WTC11 (cell line): ENCODE measurements at regions not wholly inside any gene's neighbourhood (a gene's known extent, or its start where the extent isn't known, plus 50 kb on each side); places are given as distances from the start of the nearest gene placed in this dataset.

Experiments
- ATAC-seq: fragments of 200-7000 bp; cut with Tn5 transposase; 2 replicates; pipeline ENCODE4 v1.10.0; 2021; ENCODE audit warnings: mild to moderate bottlenecking, moderate library complexity
- CTCF ChIA-PET: fragments of 300-600 bp; sonication (Branson Sonifier 250); formaldehyde crosslinking; loops from one replicate; lab custom pipeline; 2021; ENCODE audit warnings: antibody characterized with exemption; lab: Charles Lee
- POLR2A ChIA-PET: fragments of 350-600 bp; sonication (Branson Sonifier 250); formaldehyde crosslinking; loops from one replicate; lab custom pipeline; 2021; ENCODE audit warnings: antibody characterized with exemption; lab: Charles Lee
- DNase-seq: peaks from one replicate; pipeline ENCODE4 v3.0.0; 2021; ENCODE audit warnings: low spot score
- H3K27ac Mint-ChIP-seq: 2 replicates; pipeline ENCODE4 v1.8.0; 2021; ENCODE audit warnings: mixed read lengths
- H3K27me3 Mint-ChIP-seq: 2 replicates; pipeline ENCODE4 v1.8.0; 2021; ENCODE audit warnings: low read depth, mild to moderate bottlenecking, moderate library complexity, mixed read lengths
- H3K36me3 Mint-ChIP-seq: 2 replicates; pipeline ENCODE4 v1.8.0; 2021; ENCODE audit warnings: mixed read lengths
- H3K4me1 Mint-ChIP-seq: 2 replicates; pipeline ENCODE4 v1.8.0; 2022; ENCODE audit warnings: mixed read lengths
- H3K4me3 Mint-ChIP-seq: 2 replicates; pipeline ENCODE4 v1.8.0; 2021; ENCODE audit warnings: mild to moderate bottlenecking, moderate library complexity, mixed read lengths
- H3K9me3 Mint-ChIP-seq: 2 replicates; pipeline ENCODE4 v1.8.0; 2021; ENCODE audit warnings: mixed read lengths
- AFF4 ChIP-seq: sonication (generic); formaldehyde crosslinking; IDR thresholded peaks from 2 replicates; pipeline ENCODE4 v1.8.1; 2023; ENCODE audit warnings: mild to moderate bottlenecking, missing genetic modification reagents, borderline replicate concordance
- ATF1 ChIP-seq: sonication (generic); formaldehyde crosslinking; IDR thresholded peaks from 2 replicates; pipeline ENCODE4 v1.8.1; 2023; ENCODE audit warnings: mild to moderate bottlenecking, moderate library complexity, missing genetic modification reagents
- ATF6 ChIP-seq: sonication (generic); formaldehyde crosslinking; IDR thresholded peaks from 2 replicates; pipeline ENCODE4 v1.8.1; 2023; ENCODE audit warnings: mild to moderate bottlenecking, missing genetic modification reagents
- ELF4 ChIP-seq: sonication (generic); formaldehyde crosslinking; IDR thresholded peaks from 2 replicates; pipeline ENCODE4 v1.8.1; 2022; ENCODE audit warnings: low read depth, mild to moderate bottlenecking, moderate library complexity, missing genetic modification reagents
- EMX1 ChIP-seq: fragments of 250-450 bp; sonication (Bioruptor Pico); IDR thresholded peaks from 2 replicates; pipeline ENCODE4 v1.8.0; 2021; ENCODE audit warnings: mild to moderate bottlenecking
- FOXK1 ChIP-seq: sonication (generic); formaldehyde crosslinking; IDR thresholded peaks from 2 replicates; pipeline ENCODE4 v1.8.0; 2022; ENCODE audit warnings: mild to moderate bottlenecking, moderate library complexity, missing genetic modification reagents
- FOXP1 ChIP-seq: sonication (generic); formaldehyde crosslinking; IDR thresholded peaks from 2 replicates; pipeline ENCODE4 v1.8.0; 2022; ENCODE audit warnings: missing genetic modification reagents, mild to moderate bottlenecking, moderate library complexity, borderline replicate concordance
- IRF2 ChIP-seq: sonication (generic); formaldehyde crosslinking; IDR thresholded peaks from 2 replicates; pipeline ENCODE4 v1.8.0; 2022; ENCODE audit warnings: low read depth, missing genetic modification reagents, borderline replicate concordance
- JUN ChIP-seq: sonication (generic); formaldehyde crosslinking; IDR thresholded peaks from 2 replicates; pipeline ENCODE4 v1.8.0; 2023; ENCODE audit warnings: mild to moderate bottlenecking, missing genetic modification reagents
- MYBL2 ChIP-seq: sonication (generic); formaldehyde crosslinking; IDR thresholded peaks from 2 replicates; pipeline ENCODE4 v1.8.1; 2023; ENCODE audit warnings: mild to moderate bottlenecking, moderate library complexity, missing genetic modification reagents
- NFE2L1 ChIP-seq: sonication (generic); formaldehyde crosslinking; IDR thresholded peaks from 2 replicates; pipeline ENCODE4 v1.8.1; 2023; ENCODE audit warnings: missing genetic modification reagents
- NR3C1 ChIP-seq: sonication (generic); formaldehyde crosslinking; conservative IDR thresholded peaks from 2 replicates; pipeline ENCODE4 v1.8.1; 2023; ENCODE audit warnings: low read depth, mild to moderate bottlenecking, missing genetic modification reagents
- OVOL2 ChIP-seq: fragments of 250-450 bp; sonication (Bioruptor Pico); IDR thresholded peaks from 2 replicates; pipeline ENCODE4 v1.9.0; 2021; ENCODE audit warnings: mild to moderate bottlenecking, borderline replicate concordance
- RELA ChIP-seq: sonication (generic); formaldehyde crosslinking; IDR thresholded peaks from 2 replicates; pipeline ENCODE4 v1.8.1; 2022; ENCODE audit warnings: missing genetic modification reagents, mild to moderate bottlenecking, borderline replicate concordance
- SMAD4 ChIP-seq: sonication (generic); formaldehyde crosslinking; IDR thresholded peaks from 2 replicates; pipeline ENCODE4 v1.8.0; 2022; ENCODE audit warnings: mild to moderate bottlenecking, missing genetic modification reagents
- SOX15 ChIP-seq: fragments of 250-450 bp; sonication (Bioruptor Pico); IDR thresholded peaks from 2 replicates; pipeline ENCODE4 v1.9.0; 2021; ENCODE audit warnings: mild to moderate bottlenecking
- TCF7 ChIP-seq: sonication (generic); formaldehyde crosslinking; IDR thresholded peaks from 2 replicates; pipeline ENCODE4 v1.8.0; 2022; ENCODE audit warnings: mild to moderate bottlenecking, low read depth, missing genetic modification reagents, moderate library complexity
- TEAD1 ChIP-seq: sonication (generic); formaldehyde crosslinking; IDR thresholded peaks from 2 replicates; pipeline ENCODE4 v1.8.0; 2022; ENCODE audit warnings: mild to moderate bottlenecking, missing genetic modification reagents
- TP53 ChIP-seq: sonication (generic); formaldehyde crosslinking; IDR thresholded peaks from 2 replicates; pipeline ENCODE4 v1.8.1; 2023; ENCODE audit warnings: mild to moderate bottlenecking, missing genetic modification reagents
- ZNF121 ChIP-seq: sonication (generic); formaldehyde crosslinking; IDR thresholded peaks from 2 replicates; pipeline ENCODE4 v1.8.0; 2023; ENCODE audit warnings: missing genetic modification reagents
- ZNF423 ChIP-seq: fragments of 250-450 bp; sonication (Bioruptor Pico); IDR thresholded peaks from 2 replicates; pipeline ENCODE4 v2.1.2; 2022; ENCODE audit warnings: mild to moderate bottlenecking, moderate library complexity
- TF ChIP-seq, protein P1 (sequence below): sonication (generic); formaldehyde crosslinking; IDR thresholded peaks from 2 replicates; pipeline ENCODE4 v1.8.0; 2022; ENCODE audit warnings: mild to moderate bottlenecking, missing genetic modification reagents
- TF ChIP-seq, protein P2 (sequence below): sonication (generic); formaldehyde crosslinking; conservative IDR thresholded peaks from 2 replicates; pipeline ENCODE4 v1.8.1; 2023; ENCODE audit warnings: mild to moderate bottlenecking, low read depth, missing genetic modification reagents, moderate library complexity

- CTCF ChIA-PET, result no interaction called here
- ATAC-seq, result no peak
- no peaks in the 10 kb centered on the region for H3K36me3 Mint-ChIP-seq
- H3K27ac Mint-ChIP-seq, result no peak overlapping the region
- H3K4me1 Mint-ChIP-seq, result no peaks in the 10 kb centered on the region
- no peak overlapping the region for H3K4me3 Mint-ChIP-seq
- no peak for TF ChIP-seq OVOL2 (CRISPR knock-in tag)
- no peak for TF ChIP-seq SMAD4
- no peak for TF ChIP-seq NFE2L1 (CRISPR knock-in tag)
- TF ChIP-seq FOXK1 (CRISPR knock-in tag), result no peak
- no peak for DNase-seq
- no peaks in the 10 kb centered on the region for H3K9me3 Mint-ChIP-seq
- peaks cover 23% of the 10 kb centered on the region for H3K27me3 Mint-ChIP-seq
- POLR2A ChIA-PET, result no interaction called here
Measured at GRCh38 chr3:111324151-111324550, 217.8 kb upstream of the CD96 start.

- H3K27ac Mint-ChIP-seq, result no peak overlapping the region
- no peak for DNase-seq
- H3K36me3 Mint-ChIP-seq, result no peaks in the 10 kb centered on the region
- no peak overlapping the region for H3K4me3 Mint-ChIP-seq
- ATAC-seq, result no peak
- no peaks in the 10 kb centered on the region for H3K9me3 Mint-ChIP-seq
- ChIA-PET POLR2A (no interaction called here), CTCF (no interaction called here)
- no peak for TF ChIP-seq JUN
- TF ChIP-seq EMX1 (CRISPR knock-in tag), result no peak
- TF ChIP-seq TCF7, result no peak
- no peak for TF ChIP-seq ATF1 (CRISPR knock-in tag)
- TF ChIP-seq, protein P1, sequence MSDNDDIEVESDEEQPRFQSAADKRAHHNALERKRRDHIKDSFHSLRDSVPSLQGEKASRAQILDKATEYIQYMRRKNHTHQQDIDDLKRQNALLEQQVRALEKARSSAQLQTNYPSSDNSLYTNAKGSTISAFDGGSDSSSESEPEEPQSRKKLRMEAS (CRISPR knock-in tag), result no peak
- no peak for TF ChIP-seq ELF4 (CRISPR knock-in tag)
- no peak for TF ChIP-seq TEAD1 (CRISPR knock-in tag)
- no peak for TF ChIP-seq RELA (CRISPR knock-in tag)
- TF ChIP-seq ATF6 (CRISPR knock-in tag), result no peak
- TF ChIP-seq ZNF423 (CRISPR knock-in tag), result no peak
- no peak for TF ChIP-seq FOXP1
- no peak for TF ChIP-seq NR3C1 (CRISPR knock-in tag)
- no peak for TF ChIP-seq ZNF121 (CRISPR knock-in tag)
- TF ChIP-seq MYBL2 (CRISPR knock-in tag), result no peak
- peaks cover 28% of the 10 kb centered on the region for H3K27me3 Mint-ChIP-seq
- no peaks in the 10 kb centered on the region for H3K4me1 Mint-ChIP-seq
Measured at GRCh38 chr3:111324645-111325044, 217.4 kb upstream of the CD96 start.

GRCh38 chr3:111325160-111325718 is 216.8 kb upstream of the CD96 start:
- ChIA-PET CTCF (no interaction called here), POLR2A (no interaction called here)
- Mint-ChIP-seq H3K9me3 (no peaks in the 10 kb centered on the region), H3K27ac (no peak overlapping the region), H3K4me3 (no peak overlapping the region), H3K27me3 (peaks cover 34% of the 10 kb centered on the region), H3K4me1 (no peaks in the 10 kb centered on the region), H3K36me3 (no peaks in the 10 kb centered on the region)
- DNase-seq (no peak), ATAC-seq (no peak)
- TF ChIP-seq SOX15 (CRISPR knock-in tag) (no peak), IRF2 (CRISPR knock-in tag) (no peak), AFF4 (no peak), ATF6 (CRISPR knock-in tag) (no peak), TP53 (no peak)
- TF ChIP-seq, protein P2, sequence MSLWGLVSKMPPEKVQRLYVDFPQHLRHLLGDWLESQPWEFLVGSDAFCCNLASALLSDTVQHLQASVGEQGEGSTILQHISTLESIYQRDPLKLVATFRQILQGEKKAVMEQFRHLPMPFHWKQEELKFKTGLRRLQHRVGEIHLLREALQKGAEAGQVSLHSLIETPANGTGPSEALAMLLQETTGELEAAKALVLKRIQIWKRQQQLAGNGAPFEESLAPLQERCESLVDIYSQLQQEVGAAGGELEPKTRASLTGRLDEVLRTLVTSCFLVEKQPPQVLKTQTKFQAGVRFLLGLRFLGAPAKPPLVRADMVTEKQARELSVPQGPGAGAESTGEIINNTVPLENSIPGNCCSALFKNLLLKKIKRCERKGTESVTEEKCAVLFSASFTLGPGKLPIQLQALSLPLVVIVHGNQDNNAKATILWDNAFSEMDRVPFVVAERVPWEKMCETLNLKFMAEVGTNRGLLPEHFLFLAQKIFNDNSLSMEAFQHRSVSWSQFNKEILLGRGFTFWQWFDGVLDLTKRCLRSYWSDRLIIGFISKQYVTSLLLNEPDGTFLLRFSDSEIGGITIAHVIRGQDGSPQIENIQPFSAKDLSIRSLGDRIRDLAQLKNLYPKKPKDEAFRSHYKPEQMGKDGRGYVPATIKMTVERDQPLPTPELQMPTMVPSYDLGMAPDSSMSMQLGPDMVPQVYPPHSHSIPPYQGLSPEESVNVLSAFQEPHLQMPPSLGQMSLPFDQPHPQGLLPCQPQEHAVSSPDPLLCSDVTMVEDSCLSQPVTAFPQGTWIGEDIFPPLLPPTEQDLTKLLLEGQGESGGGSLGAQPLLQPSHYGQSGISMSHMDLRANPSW (CRISPR knock-in tag), result no peak
